HEK293T (cell line): ENCODE measurements at regions not wholly inside any gene's neighbourhood (a gene's known extent, or its start where the extent isn't known, plus 50 kb on each side); places are given as distances from the start of the nearest gene placed in this dataset.

Experiments used
- ARNT ChIP-seq: fragments of 450-650 bp; IDR thresholded peaks from 2 replicates; pipeline ENCODE4 v1.6.1; 2017; ENCODE audit warnings: mild to moderate bottlenecking
- BHLHE40 ChIP-seq: fragments of 450-650 bp; IDR thresholded peaks from 2 replicates; pipeline ENCODE4 v1.6.1; 2016; ENCODE audit warnings: mild to moderate bottlenecking, moderate library complexity, borderline replicate concordance
- FOXA1 ChIP-seq: fragments of 450-650 bp; IDR thresholded peaks from 2 replicates; pipeline ENCODE4 v1.6.1; 2016; ENCODE audit warnings: mild to moderate bottlenecking
- FOXK2 ChIP-seq: fragments of 450-650 bp; IDR thresholded peaks from 2 replicates; pipeline ENCODE4 v1.6.1; 2016; ENCODE audit warnings: mild to moderate bottlenecking
- TF ChIP-seq, protein P1 (sequence below): fragments of 450-650 bp; IDR thresholded peaks from 2 replicates; pipeline ENCODE4 v1.6.1; 2016

DNA sequence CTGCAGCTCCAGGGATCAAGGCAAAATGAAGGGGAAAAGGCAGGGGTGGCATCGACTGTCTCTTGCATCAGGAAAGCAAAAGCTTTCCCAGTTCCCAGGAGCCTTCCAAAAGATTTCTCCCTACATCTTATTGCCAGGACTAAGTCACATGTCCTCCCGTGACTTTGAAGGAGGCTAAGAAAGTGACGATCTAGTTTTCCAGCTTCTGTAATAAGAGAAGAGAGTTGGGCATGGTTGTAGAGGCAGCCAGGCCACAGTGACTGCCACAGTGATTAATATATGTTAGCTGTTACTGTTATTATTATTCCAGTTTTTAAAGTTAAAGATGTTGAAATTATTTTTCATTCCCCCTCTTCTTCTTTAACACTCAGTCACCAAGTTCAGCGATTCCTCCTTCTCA is 77.1 kb downstream of the RMI1 start:
- TF ChIP-seq BHLHE40 (no peak), FOXK2 (no peak), FOXA1 (no peak), ARNT (no peak)
- TF ChIP-seq, protein P1, sequence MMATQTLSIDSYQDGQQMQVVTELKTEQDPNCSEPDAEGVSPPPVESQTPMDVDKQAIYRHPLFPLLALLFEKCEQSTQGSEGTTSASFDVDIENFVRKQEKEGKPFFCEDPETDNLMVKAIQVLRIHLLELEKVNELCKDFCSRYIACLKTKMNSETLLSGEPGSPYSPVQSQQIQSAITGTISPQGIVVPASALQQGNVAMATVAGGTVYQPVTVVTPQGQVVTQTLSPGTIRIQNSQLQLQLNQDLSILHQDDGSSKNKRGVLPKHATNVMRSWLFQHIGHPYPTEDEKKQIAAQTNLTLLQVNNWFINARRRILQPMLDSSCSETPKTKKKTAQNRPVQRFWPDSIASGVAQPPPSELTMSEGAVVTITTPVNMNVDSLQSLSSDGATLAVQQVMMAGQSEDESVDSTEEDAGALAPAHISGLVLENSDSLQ: no peak
